Heart right ventricle (tissue), 16 donors: ENCODE measurements at regions not wholly inside any gene's neighbourhood (a gene's known extent, or its start where the extent isn't known, plus 50 kb on each side); places are given as distances from the start of the nearest gene placed in this dataset.

Source experiments
- ATAC-seq, 8 donors: fragments of 200-7000 bp; cut with Tn5 transposase; one replicate each; pipeline ENCODE4 v1.9.1; 2020; ENCODE audit warnings: mild to moderate bottlenecking in 8 of 8, moderate library complexity in 8 of 8, moderate number of reproducible peaks in 1 of 8
- DNase-seq, 2 donors: peaks; one replicate each; pipeline ENCODE4 v3.0.0-alpha.2; 2020
- H3K27ac ChIP-seq, 10 donors: fragments of 200-600 bp; sonication (generic) in 2 of 10; one replicate each; pipeline versions ENCODE4 v1.5.0 to v1.8.0; 2020 to 2022; ENCODE audit warnings: mild to moderate bottlenecking in 3 of 10
- H3K27me3 ChIP-seq, 7 donors: fragments of 200-600 bp; one replicate each; pipeline ENCODE4 v1.8.0; 2021 to 2022; ENCODE audit warnings: mild to moderate bottlenecking in 2 of 7
- H3K36me3 ChIP-seq, 9 donors: fragments of 200-600 bp; sonication (generic) in 1 of 9; one replicate each; pipeline versions ENCODE4 v1.5.0 to v1.8.0; 2020 to 2022; ENCODE audit warnings: mild to moderate bottlenecking in 2 of 9
- H3K4me1 ChIP-seq, 9 donors: fragments of 200-600 bp; sonication (generic) in 1 of 9; one replicate each; pipeline versions ENCODE4 v1.5.0 to v1.8.0; 2020 to 2022; ENCODE audit warnings: mild to moderate bottlenecking in 4 of 9
- H3K4me3 ChIP-seq, 10 donors: fragments of 200-600 bp; sonication (generic) in 2 of 10; one replicate each; pipeline versions ENCODE4 v1.5.0 to v1.8.0; 2020 to 2022; ENCODE audit warnings: mild to moderate bottlenecking in 7 of 10, moderate library complexity in 2 of 10
- H3K9me3 ChIP-seq, 11 donors: fragments of 200-600 bp in 10 of 11; sonication (generic) in 2 of 11; one replicate each; pipeline versions ENCODE4 v1.5.0 to v1.8.0; 2013 to 2022; ENCODE audit warnings: mild to moderate bottlenecking in 2 of 11, control low read depth in 1 of 11, moderate library complexity in 1 of 11
- CTCF ChIP-seq, 9 donors: fragments of 200-600 bp; sonication (generic) in 2 of 9; IDR thresholded peaks; one replicate each; pipeline versions ENCODE4 v1.5.0 to v1.8.0; 2021 to 2022; ENCODE audit warnings: antibody characterized with exemption in 9 of 9, mild to moderate bottlenecking in 5 of 9, moderate library complexity in 1 of 9
- WGBS, 2 donors: extraction: QIAGEN DNeasy Blood & Tissue Kit; methylation state at CpG; one replicate each; pipeline ENCODE4 v1.1.7; 2013; ENCODE audit warnings: inconsistent platforms in 1 of 2; 5-methylcytosine and 5-hydroxymethylcytosine counted together
- intact Hi-C, 10 donors: fragments of 100-400 bp; cut with DNase I; formaldehyde crosslinking; loops; one replicate each; pipeline versions ENCODE4 v1.11.1 to v1.14.2; 2022
- donor health status: Arrhythmogenic right ventricular cardiomyopathy.
- donor health status: ischemic (EF 13 %, LVEDD 7.1; RV severe dilation, severe dysfunction).
- donor health status: healthy with polysubstance abuse.
- donor health status: DM: no; HTN: yes; CAD: no.
- donor health status: DM: no; HTN: no; CAD: no.
- donor health status: ischemic (EF 25% LVEDD 6.9; RV normal size, moderate dysfunction).
- donor health status: ischemic (EF 25% LVEDD 5.7; RV mildly dilated, moderate dysfunction).
- donor health status: healthy.
- donor health status: DM: yes; HTN: yes; CAD: no.
- donor health status: Ischemic cardiomyopathy.
- donor health status: ischemic (EF 35%, LVEDD 5.7; RV mildly dilated, moderate dysfunction).
- donor health status: nonischemic (EF 11% LVEDD 7.7; RV severe dilation, severe dysfunction).
- donor health status: DM: yes; HTN: yes; CAD: no.
- donor health status: PGD.
- donor health status: ischemic (EF 29% LVEDD 5.4; RV normal size, mild dysfunction).
- donor health status: nonischemic (EF 23%, LVEDD 6.1; RV moderate dilation, normal function).

GRCh38 chr10:89085153-89085552, 94.6 kb downstream of the FAS start:
- Histone ChIP-seq H3K9me3 (no peaks in the 10 kb centered on the region), H3K27ac (peak overlapping the region in 5 of 10 donors; percentile 19 to 88 (median 68)), H3K36me3 (no peaks in the 10 kb centered on the region), H3K4me3 (no peak overlapping the region), H3K4me1 (peaks cover 0 to 55% (median 9%) of the 10 kb centered on the region in 9 donors), H3K27me3 (no peaks in the 10 kb centered on the region)
- no peak for DNase-seq
- 89 to 95% methylated on average over 4 of the region's 4 CpGs for WGBS, 2 donors
- intact Hi-C loops = loop anchor here in 3 of 10 donors (5.0 to 10.0 kb wide), 2 partner anchors 50 to 122 kb away; partner anchors contain the start of gene CH25H (in 2 of the 3)
- peak in 1 of 8 donors; percentile 12 for ATAC-seq
- TF ChIP-seq CTCF (IDR thresholded peaks at IDR 0.05) = no peak

- Histone ChIP-seq H3K4me1 (peaks cover 0 to 62% (median 8%) of the 10 kb centered on the region in 9 donors), H3K36me3 (no peaks in the 10 kb centered on the region), H3K4me3 (no peak overlapping the region), H3K9me3 (no peaks in the 10 kb centered on the region), H3K27ac (no peak overlapping the region), H3K27me3 (no peaks in the 10 kb centered on the region)
- DNase-seq = no peak
- intact Hi-C loops = loop anchor here in 1 of 10 donors (10.0 kb wide), 1 partner anchor 47 kb away; no protein-coding TSS in a partner anchor
- no peak for ATAC-seq
- 62 to 64% methylated on average over 5 of the region's 5 CpGs for WGBS, 2 donors
- TF ChIP-seq CTCF (IDR thresholded peaks at IDR 0.05) = no peak
Measured at GRCh38 chr10:89082086-89082485, 91.5 kb downstream of the FAS start.

- intact Hi-C loops = loop anchor here in 1 of 10 donors (10.0 kb wide), 1 partner anchor 46 kb away; no protein-coding TSS in a partner anchor
- DNase-seq (no peak), ATAC-seq (no peak)
- TF ChIP-seq CTCF (IDR thresholded peaks at IDR 0.05) = no peak
- Histone ChIP-seq H3K36me3 (no peaks in the 10 kb centered on the region), H3K4me3 (no peak overlapping the region), H3K4me1 (peaks cover 0 to 50% (median 3%) of the 10 kb centered on the region in 9 donors), H3K27ac (no peak overlapping the region), H3K9me3 (no peaks in the 10 kb centered on the region), H3K27me3 (no peaks in the 10 kb centered on the region)
- WGBS, 2 donors = 64 to 75% methylated on average over 3 of the region's 3 CpGs
Measured at GRCh38 chr10:89080660-89081059, 90.1 kb downstream of the FAS start.

- WGBS, 2 donors = 78 to 80% methylated on average over 1 of the region's 1 CpG
- Histone ChIP-seq H3K9me3 (no peaks in the 10 kb centered on the region), H3K4me3 (no peak overlapping the region), H3K36me3 (no peaks in the 10 kb centered on the region), H3K4me1 (peaks cover 0 to 43% (median 5%) of the 10 kb centered on the region in 9 donors), H3K27ac (no peak overlapping the region), H3K27me3 (no peaks in the 10 kb centered on the region)
- DNase-seq = no peak
- intact Hi-C loops = loop anchor here in 2 of 10 donors (5.0 to 10.0 kb wide), 2 partner anchors 45 to 117 kb away; no protein-coding TSS in a partner anchor
- no peak for TF ChIP-seq CTCF (IDR thresholded peaks at IDR 0.05)
- no peak for ATAC-seq
Measured at GRCh38 chr10:89079961-89080360, 89.4 kb downstream of the FAS start.
